ENCODE measurements at regions not wholly inside any gene's neighbourhood (a gene's known extent, or its start where the extent isn't known, plus 50 kb on each side); places are given as distances from the start of the nearest gene placed in this dataset.

DNA sequence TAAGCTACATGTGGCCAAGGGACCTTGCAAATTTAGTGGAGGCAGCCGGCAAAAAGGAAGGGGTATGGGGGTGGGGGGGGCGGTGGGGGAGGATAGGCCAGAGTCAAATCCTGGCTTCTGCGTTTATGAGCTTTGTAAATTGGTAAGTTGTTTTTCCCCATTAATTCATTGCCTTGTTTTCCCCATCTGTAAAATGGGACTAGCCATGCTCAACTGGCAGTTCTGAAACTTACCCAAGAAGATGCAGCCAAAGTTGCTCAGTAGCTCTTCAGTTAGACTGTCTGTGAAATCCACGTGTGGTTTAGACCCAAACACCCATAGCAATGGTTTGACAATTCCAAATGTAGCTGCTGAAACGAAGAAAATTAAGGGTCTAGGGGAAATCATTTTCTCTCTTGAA is 52.3 kb upstream of the FAM89A start:
- TF ChIP-seq, protein P1, sequence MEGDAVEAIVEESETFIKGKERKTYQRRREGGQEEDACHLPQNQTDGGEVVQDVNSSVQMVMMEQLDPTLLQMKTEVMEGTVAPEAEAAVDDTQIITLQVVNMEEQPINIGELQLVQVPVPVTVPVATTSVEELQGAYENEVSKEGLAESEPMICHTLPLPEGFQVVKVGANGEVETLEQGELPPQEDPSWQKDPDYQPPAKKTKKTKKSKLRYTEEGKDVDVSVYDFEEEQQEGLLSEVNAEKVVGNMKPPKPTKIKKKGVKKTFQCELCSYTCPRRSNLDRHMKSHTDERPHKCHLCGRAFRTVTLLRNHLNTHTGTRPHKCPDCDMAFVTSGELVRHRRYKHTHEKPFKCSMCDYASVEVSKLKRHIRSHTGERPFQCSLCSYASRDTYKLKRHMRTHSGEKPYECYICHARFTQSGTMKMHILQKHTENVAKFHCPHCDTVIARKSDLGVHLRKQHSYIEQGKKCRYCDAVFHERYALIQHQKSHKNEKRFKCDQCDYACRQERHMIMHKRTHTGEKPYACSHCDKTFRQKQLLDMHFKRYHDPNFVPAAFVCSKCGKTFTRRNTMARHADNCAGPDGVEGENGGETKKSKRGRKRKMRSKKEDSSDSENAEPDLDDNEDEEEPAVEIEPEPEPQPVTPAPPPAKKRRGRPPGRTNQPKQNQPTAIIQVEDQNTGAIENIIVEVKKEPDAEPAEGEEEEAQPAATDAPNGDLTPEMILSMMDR (IDR thresholded peaks at IDR 0.05) = no peak
- TF ChIP-seq POLR2A (IDR thresholded peaks at IDR 0.05) = no peak

Data from esophagus squamous epithelium (tissue), 4 donors.